Stimulated activated CD8-positive, alpha-beta memory T cell treated with anti-CD3 and anti-CD28 coated beads, Interleukin-15, amount 100 ng/mL, for 48 hours (primary cell): ENCODE measurements at regions not wholly inside any gene's neighbourhood (a gene's known extent, or its start where the extent isn't known, plus 50 kb on each side); places are given as distances from the start of the nearest gene placed in this dataset.
"Not testable (repeated sequence)": the region's sequence is repeated elsewhere in the genome, so short reads cannot be mapped to it uniquely, and the experiment has no call there.

Experiments used
- DNase-seq, 2 donors: peaks; one replicate each; pipeline ENCODE4 v3.0.0-alpha.2; 2020; ENCODE audit warnings: low read depth in 2 of 2

DNA sequence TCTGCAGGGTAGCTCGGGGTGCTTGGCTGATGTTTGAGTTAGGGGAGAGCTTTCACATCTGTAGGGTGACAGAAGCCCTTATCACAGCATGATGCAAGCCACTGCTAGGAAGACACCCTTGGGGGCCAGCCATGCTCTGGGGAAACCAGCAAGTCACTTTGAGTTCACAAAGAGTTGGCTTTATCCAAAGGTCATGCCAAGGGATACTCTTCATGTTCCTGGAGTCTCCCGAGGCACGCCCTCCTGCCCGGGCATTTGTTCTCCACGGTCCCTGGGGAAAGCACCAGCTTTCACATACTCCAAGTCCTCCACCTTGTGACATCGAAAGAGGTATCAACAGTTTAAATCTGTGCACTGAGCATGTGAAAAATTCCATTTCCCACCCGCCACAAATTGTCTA lies 227.7 kb downstream of the VAPA start:
- no peak for DNase-seq

DNA sequence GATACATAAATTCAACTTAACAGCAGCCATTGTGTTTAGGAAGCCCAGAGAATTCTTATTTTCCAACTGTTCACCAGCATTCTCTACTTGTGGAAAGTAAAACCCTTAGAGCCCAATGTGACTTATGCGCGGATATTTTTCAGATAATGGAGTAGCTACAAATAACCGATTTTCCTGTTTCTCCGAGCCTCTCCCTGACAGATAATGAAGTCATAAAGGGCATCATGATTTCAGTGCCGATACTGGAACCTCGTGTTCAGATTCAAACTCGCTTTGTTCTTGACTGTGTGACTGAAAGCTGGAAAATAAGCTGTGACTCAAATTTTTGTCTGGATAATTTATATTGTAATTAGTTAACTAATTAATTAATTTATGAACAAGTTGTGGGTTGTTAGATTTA lies 228.2 kb downstream of the VAPA start:
- no peak for DNase-seq

DNA sequence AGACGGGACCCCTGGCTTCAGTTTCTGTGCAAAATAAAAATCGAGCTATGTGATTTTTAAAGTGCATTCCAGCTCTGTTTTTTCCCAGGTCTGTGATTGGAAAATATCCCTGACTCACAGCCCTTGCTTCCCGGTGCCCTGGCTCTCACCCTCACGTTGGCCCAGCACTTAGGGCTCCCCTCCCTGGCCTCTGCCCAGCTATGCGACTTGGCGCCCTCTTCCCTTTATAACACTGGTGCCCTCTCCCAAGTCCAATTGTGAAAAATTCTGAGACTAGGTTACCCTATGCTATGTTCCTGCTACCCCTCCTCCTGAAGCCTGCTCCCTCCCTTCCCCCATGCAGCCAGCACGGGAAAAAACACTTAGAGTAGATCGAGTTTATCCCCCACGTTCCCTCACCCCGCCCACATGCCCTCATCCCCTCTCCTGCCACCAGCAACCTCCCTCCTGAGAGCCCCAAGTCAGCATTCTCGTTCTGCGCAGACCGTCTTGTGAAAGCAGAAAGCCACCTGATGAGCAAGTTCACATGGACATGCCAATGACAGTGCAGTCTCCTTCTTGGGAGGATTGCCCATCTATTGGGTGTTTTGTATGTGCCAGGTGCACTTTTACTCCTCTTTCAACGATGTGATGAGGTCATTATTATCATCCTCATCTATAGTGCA lies 228.8 kb downstream of the VAPA start:
- DNase-seq = no peak

GRCh38 chr18:10143596-10143995 lies 229.8 kb downstream of the VAPA start:
- no peak for DNase-seq

GRCh38 chr18:10145546-10145945 lies 231.7 kb downstream of the VAPA start:
- no peak for DNase-seq

DNA sequence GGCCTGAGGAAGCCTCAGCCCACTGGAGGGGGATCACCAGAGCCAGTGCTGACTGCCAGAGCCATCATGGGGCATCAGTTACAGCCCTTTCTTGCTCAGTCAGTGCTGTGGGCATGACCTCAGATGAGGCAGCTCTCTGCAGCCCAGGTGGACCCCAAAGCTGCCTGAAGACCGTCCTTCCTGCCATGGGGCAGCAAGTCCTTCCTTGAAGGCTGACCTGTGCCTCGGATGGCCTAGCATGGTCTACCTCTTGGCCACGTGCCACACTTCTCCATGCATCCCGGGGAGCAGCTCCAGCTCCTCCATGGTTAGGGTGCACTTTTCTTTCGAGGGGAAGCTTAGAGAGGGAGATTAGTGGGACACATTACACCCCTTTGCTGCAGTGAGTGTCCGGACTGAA lies 233.4 kb downstream of the VAPA start:
- DNase-seq = no peak

DNA sequence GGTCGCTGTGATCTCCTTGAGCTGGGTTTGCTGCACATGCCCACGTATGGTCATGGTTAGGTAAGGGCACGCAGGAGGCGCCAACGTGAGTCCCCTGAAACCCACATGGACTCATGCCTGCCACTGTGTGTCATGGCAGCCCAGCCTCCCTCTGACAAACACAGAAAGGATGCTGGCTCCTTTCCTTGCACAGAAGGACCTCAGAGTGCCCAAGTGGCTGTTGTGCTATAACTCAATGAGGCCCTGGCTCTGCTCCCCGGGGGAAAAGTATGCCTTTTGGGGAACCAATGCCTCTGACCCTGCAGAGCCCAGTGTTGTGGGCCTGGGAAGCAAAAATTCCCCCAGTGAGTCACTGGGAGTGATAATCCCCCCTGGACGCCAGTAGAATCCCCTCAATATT lies 233.9 kb downstream of the VAPA start:
- DNase-seq = no peak

DNA sequence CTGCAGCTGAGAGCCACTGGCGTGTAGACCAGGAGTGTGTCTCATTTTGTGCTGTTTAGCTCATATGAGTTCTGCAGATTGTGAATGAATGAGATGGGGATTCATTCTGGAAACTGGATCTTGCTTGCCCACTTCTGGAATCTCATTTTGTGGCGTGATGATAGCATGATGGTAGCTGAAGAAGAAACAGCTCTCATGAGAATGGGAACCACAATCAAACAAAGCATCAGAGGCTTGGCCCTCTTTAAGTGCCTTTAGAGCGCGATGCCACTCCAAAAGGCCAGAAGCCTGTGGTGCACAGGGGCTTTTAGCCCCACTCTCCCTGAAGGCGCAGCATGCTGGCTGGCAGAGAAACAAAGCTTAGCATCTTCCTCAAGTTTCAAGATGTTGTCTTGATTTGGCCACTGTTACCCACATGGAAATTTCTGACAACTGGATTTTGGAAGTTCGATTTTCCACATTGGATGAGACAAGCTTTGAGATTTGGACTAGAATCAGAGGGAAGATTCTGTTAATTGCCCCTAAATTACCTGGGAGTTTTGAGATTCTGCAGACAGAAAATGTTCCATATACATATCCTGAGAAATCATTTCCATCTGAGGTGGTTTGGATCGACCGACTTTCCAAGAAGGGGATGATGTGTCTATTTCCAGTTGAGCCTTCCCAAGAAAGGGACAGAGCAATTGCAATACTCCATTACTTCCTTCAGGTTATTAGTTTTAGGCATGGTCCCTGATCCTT lies 234.5 kb downstream of the VAPA start:
- no peak for DNase-seq

DNA sequence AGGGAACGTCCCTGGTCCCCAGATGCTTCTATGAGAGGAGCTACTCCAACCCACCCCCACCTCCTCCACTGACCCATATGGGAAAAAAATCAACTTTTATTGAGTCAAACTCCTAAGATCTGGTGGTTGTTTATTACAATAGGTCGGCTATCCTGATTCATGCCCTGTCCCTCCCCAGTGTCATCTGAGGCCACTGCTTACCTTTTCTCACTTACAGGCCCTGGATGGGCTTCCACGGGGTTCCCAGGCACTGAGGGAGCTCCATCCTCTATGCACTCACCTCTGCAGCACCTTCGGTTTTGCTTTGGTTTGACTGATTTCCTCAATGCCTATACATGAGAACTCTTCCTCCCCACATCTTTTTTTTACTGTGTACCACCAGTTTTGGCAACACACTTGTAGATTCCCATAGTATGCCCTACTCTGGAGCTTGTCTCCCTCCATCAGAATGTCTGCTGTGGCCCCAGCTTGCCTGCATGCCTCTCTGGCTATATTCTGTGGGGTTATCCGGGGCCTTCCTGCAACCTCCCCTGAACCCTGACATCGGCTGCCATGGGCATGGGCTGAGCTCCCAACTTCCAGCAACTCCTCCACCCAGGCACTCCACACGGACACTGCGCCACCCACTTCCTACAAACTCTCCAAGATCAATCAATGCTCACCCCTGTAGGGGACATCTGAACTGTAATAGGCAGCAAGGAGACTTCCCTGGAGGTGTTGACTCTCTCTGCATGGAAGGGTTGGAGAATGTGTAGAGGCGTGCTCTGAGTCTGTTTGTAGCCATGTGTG lies 236.1 kb downstream of the VAPA start:
- DNase-seq = no peak

DNA sequence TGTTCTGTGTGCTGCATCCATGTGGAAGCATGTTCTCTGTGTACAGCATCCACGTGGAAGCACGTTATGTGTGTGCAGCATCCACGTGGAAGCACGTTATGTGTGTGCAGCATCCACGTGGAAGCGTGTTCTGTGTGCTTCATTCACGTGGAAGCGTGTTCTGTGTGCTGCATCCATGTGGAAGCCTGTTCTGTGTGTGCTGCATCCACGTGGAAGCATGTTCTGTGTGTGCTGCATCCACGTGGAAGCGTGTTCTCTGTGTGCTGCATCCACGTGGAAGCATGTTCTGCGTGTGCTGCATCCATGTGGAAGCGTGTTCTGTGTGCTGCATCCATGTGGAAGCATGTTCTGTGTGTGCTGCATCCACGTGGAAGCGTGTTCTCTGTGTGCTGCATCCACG lies 236.8 kb downstream of the VAPA start:
- DNase-seq = not testable (repeated sequence)

- no peak for DNase-seq
These were observed 238.7 kb downstream of the VAPA start for GRCh38 chr18:10152475-10152874.

DNA sequence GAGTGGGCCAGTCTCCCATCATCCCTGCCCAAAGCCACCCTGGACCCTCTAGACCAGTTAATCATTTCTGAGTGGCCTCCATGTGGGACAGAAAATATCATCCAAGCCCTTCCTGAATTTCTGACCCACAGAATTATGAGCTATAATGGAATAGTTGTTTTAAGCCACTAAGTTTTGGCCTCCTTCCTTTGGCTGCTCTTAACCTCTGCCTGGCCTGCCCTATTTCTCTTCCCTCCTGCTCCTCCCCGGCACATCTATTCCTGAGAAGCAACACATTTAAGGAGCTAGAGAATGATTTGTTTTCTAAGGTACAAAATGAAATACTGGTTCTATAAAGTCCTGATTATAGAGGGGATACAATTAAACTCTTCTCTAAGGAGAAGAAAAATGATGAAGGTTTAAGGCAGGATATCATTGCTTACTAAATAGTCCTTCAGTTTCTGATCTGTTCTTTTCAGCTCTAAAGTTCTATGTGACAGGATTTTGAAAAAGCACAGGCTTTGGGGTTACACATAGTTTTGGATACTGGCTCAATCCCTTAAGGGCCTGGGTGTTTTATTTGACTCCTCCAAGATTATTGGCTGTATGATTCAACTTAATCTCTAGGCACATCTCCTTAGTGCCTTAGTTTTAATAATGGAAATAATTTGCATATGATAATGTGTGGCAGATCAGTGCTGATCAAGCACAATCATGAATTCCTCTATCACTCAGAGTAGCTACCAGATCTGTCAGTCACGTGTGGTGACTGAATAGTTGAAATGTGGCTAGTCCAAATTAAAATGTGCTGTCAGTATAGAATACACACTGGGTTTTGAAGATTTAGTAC lies 240.3 kb downstream of the VAPA start:
- DNase-seq = no peak

GRCh38 chr18:10157706-10158105 lies 243.9 kb downstream of the VAPA start:
- DNase-seq = no peak

DNA sequence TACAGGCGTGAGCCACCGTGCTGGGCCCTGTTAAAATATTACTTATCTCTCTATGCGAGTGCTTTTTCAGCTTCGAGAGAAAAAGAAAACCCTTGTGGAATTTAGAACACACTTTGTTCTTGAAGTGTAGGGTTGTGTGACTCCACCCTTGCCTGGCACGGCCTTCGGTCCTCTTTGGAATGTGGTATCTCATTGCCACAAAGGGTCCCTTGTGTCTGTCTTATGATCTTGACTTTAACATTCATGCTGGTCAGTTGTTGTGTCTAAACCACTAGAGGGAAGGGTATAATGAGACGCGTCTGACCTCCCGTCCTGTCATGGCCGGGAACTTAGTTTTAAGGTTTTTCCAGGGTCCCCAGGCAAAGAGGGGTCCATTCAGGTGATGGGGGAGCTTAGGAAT lies 246.4 kb downstream of the VAPA start:
- DNase-seq = no peak

GRCh38 chr18:10161315-10161714 lies 247.5 kb downstream of the VAPA start:
- DNase-seq = no peak

DNA sequence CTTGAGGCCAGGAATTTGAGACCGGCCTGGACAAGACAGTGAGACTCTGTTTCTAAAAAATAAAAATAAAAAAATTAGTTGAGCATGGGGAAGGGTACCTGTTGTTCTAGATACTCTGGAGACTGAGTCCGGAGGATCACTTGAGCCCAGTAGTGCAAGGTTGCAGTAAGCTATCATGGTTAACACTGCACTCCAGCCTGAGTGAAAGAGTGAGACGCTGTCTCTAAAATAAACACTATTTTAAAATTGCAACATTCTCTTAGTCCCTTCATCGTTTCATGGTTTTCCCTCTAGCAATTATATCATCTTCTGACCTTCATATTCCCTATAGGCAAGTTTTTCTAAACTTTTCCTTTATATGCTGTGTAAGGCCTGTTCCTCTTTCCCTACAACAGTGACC lies 248.5 kb downstream of the VAPA start:
- no peak for DNase-seq

DNA sequence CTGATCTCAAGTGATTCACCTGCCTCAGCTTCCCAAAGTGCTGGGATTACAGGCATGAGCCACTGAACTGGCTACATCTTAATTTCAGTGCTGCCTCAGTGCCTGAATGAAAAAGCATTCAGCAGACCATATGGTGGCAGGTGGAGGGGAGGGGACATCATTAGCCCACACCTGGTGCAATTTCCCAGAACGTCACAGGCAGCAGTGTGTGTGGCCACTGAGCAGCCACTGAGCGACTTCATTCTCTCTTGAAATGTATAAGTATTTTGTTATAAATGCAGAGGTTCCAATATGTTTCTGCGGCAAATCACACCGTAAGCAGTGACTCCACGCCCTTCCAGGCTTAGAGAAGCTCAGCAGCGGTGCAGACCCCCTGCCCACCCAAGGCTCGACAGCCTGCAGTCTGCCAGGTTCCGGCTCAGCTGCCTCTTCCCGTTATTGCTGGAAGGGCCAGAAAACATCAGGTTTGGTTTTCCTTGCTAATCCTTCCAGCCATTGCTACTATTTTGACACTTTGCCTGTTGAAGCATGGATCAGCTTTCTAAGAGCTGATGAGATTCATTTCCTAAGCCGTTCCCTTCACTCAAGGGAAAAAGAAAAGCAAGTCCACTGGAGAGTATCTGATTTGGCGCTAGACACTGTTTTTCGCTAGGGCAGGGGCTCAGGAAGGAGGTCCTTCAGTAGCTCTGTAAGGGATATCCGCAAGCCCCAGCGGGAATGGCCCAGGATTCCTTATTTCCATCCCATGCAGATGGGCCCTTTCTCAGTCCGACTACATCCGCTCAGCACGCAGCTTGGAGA lies 250.7 kb downstream of the VAPA start:
- DNase-seq = no peak

- DNase-seq = no peak
These were observed 252.5 kb downstream of the VAPA start for GRCh38 chr18:10166164-10166807.

- no peak for DNase-seq
These were observed 253.9 kb downstream of the VAPA start for GRCh38 chr18:10167759-10168158.

DNA sequence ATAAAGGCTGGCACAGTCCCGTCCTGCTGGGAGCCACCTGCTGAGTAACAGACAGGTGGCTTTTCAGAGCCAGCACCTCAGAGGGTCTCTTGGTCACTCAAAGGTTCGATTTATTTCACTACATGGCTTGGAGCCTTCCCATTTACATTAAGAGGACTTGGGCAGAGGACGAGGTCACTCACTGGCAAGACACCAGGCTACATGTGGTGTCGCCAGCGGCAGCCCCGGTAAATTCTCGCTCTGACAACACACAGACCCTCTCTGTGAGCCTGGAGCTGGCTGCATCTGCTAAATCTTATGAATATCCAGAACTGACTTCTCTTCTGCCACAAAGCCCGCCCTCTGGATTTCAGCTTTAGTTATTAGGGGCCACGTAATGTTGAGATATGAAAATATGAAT lies 254.7 kb downstream of the VAPA start:
- no peak for DNase-seq
